ENCODE measurements at regions not wholly inside any gene's neighbourhood (a gene's known extent, or its start where the extent isn't known, plus 50 kb on each side); places are given as distances from the start of the nearest gene placed in this dataset.
A peak's percentile ranks its signal among the peaks of the same experiment; 100 is the strongest.

GRCh38 chr4:184287697-184288255 lies 70.1 kb upstream of the ENPP6 start:
- in situ Hi-C loops (cut with HindIII; ENCODE audit: low sequenced_read_pairs) = no loop called here
- peak; percentile 27 for TF ChIP-seq CTCF (IDR thresholded peaks at IDR 0.05; ENCODE audit: low read depth, low read length, missing control alignments)
- no peak overlapping the region for H3K4me3 ChIP-seq (ENCODE audit: low read depth, low read length)
- DNase-seq (ENCODE audit: low read depth) = peak; percentile 11

GRCh38 chr4:184286358-184286757 lies 68.7 kb upstream of the ENPP6 start:
- no peak for DNase-seq (ENCODE audit: low read depth)
- H3K4me3 ChIP-seq (ENCODE audit: low read depth, low read length) = no peak overlapping the region
- no peak for TF ChIP-seq CTCF (IDR thresholded peaks at IDR 0.05; ENCODE audit: low read depth, low read length, missing control alignments)
- in situ Hi-C loops (cut with HindIII; ENCODE audit: low sequenced_read_pairs) = no loop called here

- no peak overlapping the region for H3K4me3 ChIP-seq (ENCODE audit: low read depth, low read length)
- TF ChIP-seq CTCF (IDR thresholded peaks at IDR 0.05; ENCODE audit: low read depth, low read length, missing control alignments) = no peak
- DNase-seq (ENCODE audit: low read depth) = no peak
- in situ Hi-C loops (cut with HindIII; ENCODE audit: low sequenced_read_pairs) = no loop called here
Measured at GRCh38 chr4:184284742-184285141, 67.1 kb upstream of the ENPP6 start.

GRCh38 chr4:184284336-184284690 lies 66.6 kb upstream of the ENPP6 start:
- in situ Hi-C loops (cut with HindIII; ENCODE audit: low sequenced_read_pairs) = no loop called here

GRCh38 chr4:184283659-184284335 lies 66.1 kb upstream of the ENPP6 start:
- no peak overlapping the region for H3K4me3 ChIP-seq (ENCODE audit: low read depth, low read length)
- no peak for TF ChIP-seq CTCF (IDR thresholded peaks at IDR 0.05; ENCODE audit: low read depth, low read length, missing control alignments)
- in situ Hi-C loops (cut with HindIII; ENCODE audit: low sequenced_read_pairs) = no loop called here
- DNase-seq (ENCODE audit: low read depth) = no peak

More at GRCh38 chr4:184284336-184284690, 66.6 kb upstream of the ENPP6 start:
- H3K4me3 ChIP-seq (ENCODE audit: low read depth, low read length) = no peak overlapping the region
- no peak for DNase-seq (ENCODE audit: low read depth)
- TF ChIP-seq CTCF (IDR thresholded peaks at IDR 0.05; ENCODE audit: low read depth, low read length, missing control alignments) = no peak

GRCh38 chr4:184282895-184283654 lies 65.4 kb upstream of the ENPP6 start:
- no peak overlapping the region for H3K4me3 ChIP-seq (ENCODE audit: low read depth, low read length)
- DNase-seq (ENCODE audit: low read depth) = no peak

More at GRCh38 chr4:184282895-184283654, 65.4 kb upstream of the ENPP6 start:
- no peak for TF ChIP-seq CTCF (IDR thresholded peaks at IDR 0.05; ENCODE audit: low read depth, low read length, missing control alignments)
- in situ Hi-C loops (cut with HindIII; ENCODE audit: low sequenced_read_pairs) = no loop called here

Data from astrocyte of the cerebellum (primary cell).